ENCODE measurements at regions not wholly inside any gene's neighbourhood (a gene's known extent, or its start where the extent isn't known, plus 50 kb on each side); places are given as distances from the start of the nearest gene placed in this dataset.

DNA sequence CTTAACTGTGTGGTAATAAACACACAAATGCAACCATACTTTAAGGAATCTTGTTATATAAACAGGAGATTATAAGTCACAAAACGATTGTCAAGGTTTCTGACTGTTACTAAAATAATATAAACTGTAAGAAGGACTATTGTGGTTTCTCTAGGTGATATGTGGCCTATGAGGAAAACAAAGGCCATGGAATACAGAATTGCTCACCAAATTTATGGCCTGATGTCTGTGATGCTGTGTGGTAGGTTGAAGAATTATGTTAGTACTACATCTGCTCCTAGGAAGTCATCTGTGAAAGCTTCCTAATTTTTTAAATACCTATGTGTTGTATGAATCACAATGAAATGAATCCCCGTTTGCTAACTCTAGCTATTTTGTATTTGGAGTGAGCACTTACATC is 875.4 kb upstream of the MAP3K7 start:
- no peak for TF ChIP-seq EZH2phosphoT487 (IDR thresholded peaks at IDR 0.05; ENCODE audit: borderline replicate concordance, low read length)
- TF ChIP-seq, protein P1, sequence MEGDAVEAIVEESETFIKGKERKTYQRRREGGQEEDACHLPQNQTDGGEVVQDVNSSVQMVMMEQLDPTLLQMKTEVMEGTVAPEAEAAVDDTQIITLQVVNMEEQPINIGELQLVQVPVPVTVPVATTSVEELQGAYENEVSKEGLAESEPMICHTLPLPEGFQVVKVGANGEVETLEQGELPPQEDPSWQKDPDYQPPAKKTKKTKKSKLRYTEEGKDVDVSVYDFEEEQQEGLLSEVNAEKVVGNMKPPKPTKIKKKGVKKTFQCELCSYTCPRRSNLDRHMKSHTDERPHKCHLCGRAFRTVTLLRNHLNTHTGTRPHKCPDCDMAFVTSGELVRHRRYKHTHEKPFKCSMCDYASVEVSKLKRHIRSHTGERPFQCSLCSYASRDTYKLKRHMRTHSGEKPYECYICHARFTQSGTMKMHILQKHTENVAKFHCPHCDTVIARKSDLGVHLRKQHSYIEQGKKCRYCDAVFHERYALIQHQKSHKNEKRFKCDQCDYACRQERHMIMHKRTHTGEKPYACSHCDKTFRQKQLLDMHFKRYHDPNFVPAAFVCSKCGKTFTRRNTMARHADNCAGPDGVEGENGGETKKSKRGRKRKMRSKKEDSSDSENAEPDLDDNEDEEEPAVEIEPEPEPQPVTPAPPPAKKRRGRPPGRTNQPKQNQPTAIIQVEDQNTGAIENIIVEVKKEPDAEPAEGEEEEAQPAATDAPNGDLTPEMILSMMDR (conservative IDR thresholded peaks at IDR 0.05; ENCODE audit: low read depth, low read length), result no peak
- no peak for TF ChIP-seq EZH2 (IDR thresholded peaks at IDR 0.05; ENCODE audit: low read length, unreplicated experiment)

All from PC-3 (cell line).